Vagina (tissue), 2 donors: ENCODE measurements at regions not wholly inside any gene's neighbourhood (a gene's known extent, or its start where the extent isn't known, plus 50 kb on each side); places are given as distances from the start of the nearest gene placed in this dataset.

Experiments
- CTCF ChIP-seq, 3 experiments: fragments of 450-650 bp in 2 of 3; fragments of 200-600 bp in 1 of 3; sonication (generic) in 1 of 3; IDR thresholded peaks; one replicate each; pipeline ENCODE4 v1.5.1; 2017 to 2019; ENCODE audit warnings: antibody characterized with exemption in 3 of 3, mild to moderate bottlenecking in 2 of 3, moderate library complexity in 2 of 3
- POLR2A ChIP-seq, 2 donors: fragments of 450-650 bp; IDR thresholded peaks; one replicate each; pipeline ENCODE4 v1.6.1; 2017; ENCODE audit warnings: antibody characterized with exemption in 2 of 2, mild to moderate bottlenecking in 2 of 2, moderate library complexity in 2 of 2

GRCh38 chr2:175631245-175631623 lies 370.8 kb downstream of the LNPK start:
- TF ChIP-seq CTCF (IDR thresholded peaks at IDR 0.05) (no peak), POLR2A (IDR thresholded peaks at IDR 0.05) (no peak)
